ENCODE measurements at regions not wholly inside any gene's neighbourhood (a gene's known extent, or its start where the extent isn't known, plus 50 kb on each side); places are given as distances from the start of the nearest gene placed in this dataset.

GRCh38 chr18:78913395-78913794 lies 66.2 kb upstream of the SALL3 start:
- Histone ChIP-seq H3K36me3 (no peaks in the 10 kb centered on the region), H3K27me3 (peaks cover 0 to 19% (median 0%) of the 10 kb centered on the region in 3 donors), H3K9me3 (peaks cover 0 to 8% (median 0%) of the 10 kb centered on the region in 4 donors), H3K4me3 (no peak overlapping the region), H3K27ac (no peak overlapping the region), H3K4me1 (no peaks in the 10 kb centered on the region)
- TF ChIP-seq EP300 (IDR thresholded peaks at IDR 0.05) = no peak
- TF ChIP-seq POLR2AphosphoS5 (IDR thresholded peaks at IDR 0.05) = no peak
- no peak for TF ChIP-seq POLR2A (IDR thresholded peaks at IDR 0.05)
- no peak for TF ChIP-seq CTCF (IDR thresholded peaks at IDR 0.05)
- intact Hi-C loops (cut with DNase I; ENCODE audit: low total_unique reads) = no loop called here
- no peak for DNase-seq
- 85 to 93% (median 89%) methylated on average over 12 of the region's 12 CpGs for WGBS, 5 donors

- intact Hi-C loops (cut with DNase I; ENCODE audit: low total_unique reads) = no loop called here
- no peak for TF ChIP-seq POLR2AphosphoS5 (IDR thresholded peaks at IDR 0.05)
- no peak for TF ChIP-seq CTCF (IDR thresholded peaks at IDR 0.05)
- no peak for TF ChIP-seq POLR2A (IDR thresholded peaks at IDR 0.05)
- 70 to 77% (median 75%) methylated on average over 15 of the region's 15 CpGs for WGBS, 5 donors
- H3K27me3 ChIP-seq = peaks cover 0 to 19% (median 0%) of the 10 kb centered on the region in 3 donors
- DNase-seq = no peak
- H3K36me3 ChIP-seq = no peaks in the 10 kb centered on the region
- H3K27ac ChIP-seq = no peak overlapping the region
- no peak overlapping the region for H3K4me3 ChIP-seq
- peaks cover 0 to 8% (median 0%) of the 10 kb centered on the region in 4 donors for H3K9me3 ChIP-seq
- H3K4me1 ChIP-seq = no peaks in the 10 kb centered on the region
These were observed 65.8 kb upstream of the SALL3 start for GRCh38 chr18:78913830-78914231.

- intact Hi-C loops (cut with DNase I; ENCODE audit: low total_unique reads) = no loop called here
- WGBS, 5 donors = 69 to 83% (median 76%) methylated on average over 27 to 43 of the region's 43 CpGs
- Histone ChIP-seq H3K4me3 (no peak overlapping the region), H3K27me3 (peaks cover 0 to 19% (median 0%) of the 10 kb centered on the region in 3 donors), H3K4me1 (no peaks in the 10 kb centered on the region), H3K9me3 (peaks cover 0 to 8% (median 0%) of the 10 kb centered on the region in 4 donors), H3K27ac (no peak overlapping the region), H3K36me3 (no peaks in the 10 kb centered on the region)
- no peak for TF ChIP-seq POLR2AphosphoS5 (IDR thresholded peaks at IDR 0.05)
- no peak for TF ChIP-seq EP300 (IDR thresholded peaks at IDR 0.05)
- TF ChIP-seq POLR2A (IDR thresholded peaks at IDR 0.05) = no peak
- TF ChIP-seq CTCF (IDR thresholded peaks at IDR 0.05) = no peak
- DNase-seq = no peak
These were observed 65.2 kb upstream of the SALL3 start for GRCh38 chr18:78914249-78914935.

GRCh38 chr18:78915446-78916008 lies 64.1 kb upstream of the SALL3 start:
- H3K4me3 ChIP-seq = no peak overlapping the region
- 82 to 91% (median 86%) methylated on average over 13 to 16 of the region's 16 CpGs for WGBS, 5 donors
- H3K36me3 ChIP-seq = no peaks in the 10 kb centered on the region
- TF ChIP-seq POLR2AphosphoS5 (IDR thresholded peaks at IDR 0.05) = no peak
- TF ChIP-seq CTCF (IDR thresholded peaks at IDR 0.05) = no peak
- no peak for TF ChIP-seq POLR2A (IDR thresholded peaks at IDR 0.05)
- TF ChIP-seq EP300 (IDR thresholded peaks at IDR 0.05) = no peak
- intact Hi-C loops (cut with DNase I; ENCODE audit: low total_unique reads) = no loop called here
- H3K27ac ChIP-seq = no peak overlapping the region
- peaks cover 0 to 8% (median 0%) of the 10 kb centered on the region in 4 donors for H3K9me3 ChIP-seq
- no peak for DNase-seq
- no peaks in the 10 kb centered on the region for H3K4me1 ChIP-seq
- peaks cover 0 to 19% (median 0%) of the 10 kb centered on the region in 3 donors for H3K27me3 ChIP-seq
